ENCODE measurements at regions not wholly inside any gene's neighbourhood (a gene's known extent, or its start where the extent isn't known, plus 50 kb on each side); places are given as distances from the start of the nearest gene placed in this dataset.

DNA sequence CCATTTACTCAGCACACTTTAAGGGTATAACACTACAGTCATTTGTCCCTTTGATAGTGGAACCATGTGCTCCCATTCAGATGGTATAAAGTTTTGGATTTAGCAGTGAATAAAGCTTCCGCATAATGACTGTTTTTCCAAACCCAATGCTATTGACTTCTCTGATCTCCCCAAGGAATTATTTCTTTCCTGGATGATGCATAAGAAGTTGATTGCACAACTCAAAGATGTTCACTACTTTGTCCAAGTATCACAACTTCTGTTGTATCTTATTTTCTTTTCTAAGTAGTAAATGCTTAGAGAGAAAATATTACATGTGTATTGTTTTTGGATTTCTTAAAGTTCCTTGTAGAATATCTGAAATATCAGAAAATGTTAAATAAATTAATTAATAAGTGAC lies 300.2 kb downstream of the GPM6A start:
- no peak for TF ChIP-seq EZH2 (IDR thresholded peaks at IDR 0.05; ENCODE audit: borderline replicate concordance, low read depth, low read length, poor library complexity, severe bottlenecking)
- TF ChIP-seq, protein P1, sequence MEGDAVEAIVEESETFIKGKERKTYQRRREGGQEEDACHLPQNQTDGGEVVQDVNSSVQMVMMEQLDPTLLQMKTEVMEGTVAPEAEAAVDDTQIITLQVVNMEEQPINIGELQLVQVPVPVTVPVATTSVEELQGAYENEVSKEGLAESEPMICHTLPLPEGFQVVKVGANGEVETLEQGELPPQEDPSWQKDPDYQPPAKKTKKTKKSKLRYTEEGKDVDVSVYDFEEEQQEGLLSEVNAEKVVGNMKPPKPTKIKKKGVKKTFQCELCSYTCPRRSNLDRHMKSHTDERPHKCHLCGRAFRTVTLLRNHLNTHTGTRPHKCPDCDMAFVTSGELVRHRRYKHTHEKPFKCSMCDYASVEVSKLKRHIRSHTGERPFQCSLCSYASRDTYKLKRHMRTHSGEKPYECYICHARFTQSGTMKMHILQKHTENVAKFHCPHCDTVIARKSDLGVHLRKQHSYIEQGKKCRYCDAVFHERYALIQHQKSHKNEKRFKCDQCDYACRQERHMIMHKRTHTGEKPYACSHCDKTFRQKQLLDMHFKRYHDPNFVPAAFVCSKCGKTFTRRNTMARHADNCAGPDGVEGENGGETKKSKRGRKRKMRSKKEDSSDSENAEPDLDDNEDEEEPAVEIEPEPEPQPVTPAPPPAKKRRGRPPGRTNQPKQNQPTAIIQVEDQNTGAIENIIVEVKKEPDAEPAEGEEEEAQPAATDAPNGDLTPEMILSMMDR (conservative IDR thresholded peaks at IDR 0.05; ENCODE audit: low read depth, low read length): no peak
